K562 (cell line): ENCODE measurements at regions not wholly inside any gene's neighbourhood (a gene's known extent, or its start where the extent isn't known, plus 50 kb on each side); places are given as distances from the start of the nearest gene placed in this dataset.

Source experiments
- ATAC-seq: fragments of 200-7000 bp; cut with Tn5 transposase; 3 replicates; pipeline ENCODE4 v1.9.1; 2020; ENCODE audit warnings: moderate library complexity
- BruUV-seq: library from RNA; stranded (reverse); fragments of 400-500 nt; replicated peaks from 2 replicates; lab custom pipeline; 2021; lab: Mats Ljungman, UMichigan
- CTCF ChIA-PET: fragments of 300-600 bp; formaldehyde crosslinking; extraction: SDS; loops from one replicate; lab custom pipeline; 2021; ENCODE audit warnings: low intra/inter-chr PET ratio; lab: Yijun Ruan, JAX
- POLR2A ChIA-PET: fragments of 300-600, 350-650 bp; sonication (Branson Sonifier 250); formaldehyde crosslinking; extraction: SDS; loops from one replicate; lab custom pipeline; 2021; ENCODE audit warnings: antibody characterized with exemption, inconsistent platforms; lab: Yijun Ruan, JAX
- DNase-seq, 4 experiments: peaks; one replicate each; pipeline versions ENCODE4 v3.0.0 to v3.0.0-alpha.2; 2011 to 2018; ENCODE audit warnings: low spot score in 3 of 4, mixed read lengths in 3 of 4; ENCODE audit errors: extremely low read depth in 1 of 4
- FAIRE-seq: peaks from 2 replicates; lab custom pipeline; 2011; peaks lifted over from hg19 to GRCh38; lab: Jason Lieb, UNC
- H2AFZ ChIP-seq: 2 replicates; pipeline ENCODE4 v1.6.0; 2011; ENCODE audit warnings: low read depth, low read length, control low read depth, inconsistent platforms
- H3K27ac ChIP-seq: fragments of 200-600 bp; 3 replicates; pipeline ENCODE4 v1.8.0; 2011; ENCODE audit warnings: low read depth, mild to moderate bottlenecking, control low read depth, inconsistent platforms, low read length, moderate library complexity, mixed read lengths; ENCODE audit errors: extremely low read depth
- H3K27me3 ChIP-seq, 2 experiments: fragments of 300-600 bp in 1 of 2; 2 replicates in 1 of 2; 3 replicates in 1 of 2; pipeline versions ENCODE4 v1.6.0 to v1.8.0; 2011; ENCODE audit warnings: inconsistent platforms in 2 of 2, low read length in 2 of 2, mild to moderate bottlenecking in 1 of 2, mixed read lengths in 1 of 2, moderate library complexity in 1 of 2; ENCODE audit not compliant: control insufficient read depth in 2 of 2, insufficient read depth in 2 of 2
- H3K36me3 ChIP-seq: fragments of 300-600 bp; 3 replicates; pipeline ENCODE4 v1.8.0; 2011; ENCODE audit warnings: mild to moderate bottlenecking, low read length, inconsistent platforms; ENCODE audit not compliant: control insufficient read depth, insufficient read depth
- H3K4me1 ChIP-seq, 2 experiments: fragments of 200-600 bp in 1 of 2; replicated peaks in 1 of 2; 2 replicates in 1 of 2; 3 replicates in 1 of 2; pipeline versions ENCODE4 v1.5.1 to v1.8.0; 2011; ENCODE audit warnings: inconsistent platforms in 2 of 2, low read length in 2 of 2, mild to moderate bottlenecking in 1 of 2, mixed read lengths in 1 of 2, moderate library complexity in 1 of 2; ENCODE audit not compliant: control insufficient read depth in 2 of 2, insufficient read depth in 2 of 2
- H3K4me2 ChIP-seq: 2 replicates; pipeline ENCODE4 v1.6.1; 2011; ENCODE audit warnings: low read length, control low read depth, inconsistent platforms, mixed read lengths; ENCODE audit not compliant: insufficient read depth
- H3K4me3 ChIP-seq: fragments of 200-600 bp; sonication (generic), shearing (Covaris generic); 2 replicates; pipeline ENCODE4 v1.5.1; 2016; ENCODE audit warnings: control low read depth, inconsistent platforms
- H3K79me2 ChIP-seq: fragments of 200-600 bp; 3 replicates; pipeline ENCODE4 v1.8.0; 2011; ENCODE audit warnings: low read length, inconsistent platforms; ENCODE audit not compliant: control insufficient read depth, insufficient read depth
- H3K9ac ChIP-seq, 2 experiments: 2 replicates each; pipeline versions ENCODE4 v1.6.0 to v1.6.1; 2011; ENCODE audit warnings: low read depth in 2 of 2, low read length in 2 of 2, control low read depth in 1 of 2, inconsistent platforms in 1 of 2, mild to moderate bottlenecking in 1 of 2, mixed read lengths in 1 of 2; ENCODE audit not compliant: insufficient read depth in 1 of 2
- H3K9me1 ChIP-seq: one replicate; pipeline ENCODE4 v1.6.0; 2011; ENCODE audit warnings: inconsistent platforms, mild to moderate bottlenecking, low read length, moderate library complexity; ENCODE audit not compliant: control insufficient read depth, insufficient read depth
- H3K9me3 ChIP-seq: replicated peaks from 2 replicates; pipeline ENCODE4 v1.5.1; 2011; ENCODE audit warnings: low read depth, low read length, inconsistent platforms; ENCODE audit not compliant: control insufficient read depth, insufficient read depth
- H4K20me1 ChIP-seq: replicated peaks from 2 replicates; pipeline ENCODE4 v1.6.1; 2011; ENCODE audit warnings: low read length, inconsistent platforms, mixed read lengths; ENCODE audit not compliant: control insufficient read depth, insufficient read depth
- HCFC1 ChIP-seq: IDR thresholded peaks from 2 replicates; pipeline ENCODE4 v1.6.1; 2012; ENCODE audit warnings: low read depth, low read length, improper control_type of control experiment
- MAFF ChIP-seq: IDR thresholded peaks from 2 replicates; pipeline ENCODE4 v1.6.1; 2012; ENCODE audit warnings: low read length, improper control_type of control experiment
- MAFG ChIP-seq: fragments of 450-650 bp; conservative IDR thresholded peaks from 2 replicates; pipeline ENCODE4 v1.6.1; 2016; ENCODE audit warnings: missing genetic modification characterization, missing compliant biosample characterization
- MAFK ChIP-seq: IDR thresholded peaks from 2 replicates; pipeline ENCODE4 v1.6.1; 2011; ENCODE audit warnings: low read length, improper control_type of control experiment
- SNAPC5 ChIP-seq: fragments of 250-450 bp; sonication (Bioruptor Pico); IDR thresholded peaks from 2 replicates; pipeline ENCODE4 v1.8.0; 2021; ENCODE audit warnings: moderate library complexity, mild to moderate bottlenecking, inconsistent platforms
- SP1 ChIP-seq: sonication (generic); formaldehyde crosslinking; IDR thresholded peaks from 2 replicates; pipeline ENCODE4 v1.8.1; 2022; ENCODE audit warnings: mild to moderate bottlenecking, missing genetic modification reagents
- ZKSCAN1 ChIP-seq: fragments of 150-350 bp; IDR thresholded peaks from 2 replicates; pipeline ENCODE4 v1.6.1; 2016; ENCODE audit warnings: low read depth, low read length
- ZNF316 ChIP-seq: fragments of 450-650 bp; IDR thresholded peaks from 2 replicates; pipeline ENCODE4 v1.6.1; 2016
- ZNF408 ChIP-seq: fragments of 250-450 bp; sonication (Bioruptor Pico); IDR thresholded peaks from 2 replicates; pipeline ENCODE4 v1.4.0; 2020; ENCODE audit warnings: low read depth, mild to moderate bottlenecking, moderate library complexity
- ZNF668 ChIP-seq: fragments of 250-450 bp; sonication (Bioruptor Pico); IDR thresholded peaks from 2 replicates; pipeline ENCODE4 v1.8.0; 2022; ENCODE audit warnings: mild to moderate bottlenecking, inconsistent platforms
- WGBS: fragments of 100-300 bp; shearing (Covaris generic); methylation state at CpG from one replicate; pipeline ENCODE4 v1.1.6; 2016; ENCODE audit warnings: low coverage, mixed read lengths; ENCODE audit not compliant: insufficient coverage; ENCODE audit errors: missing lambda C conversion rate; 5-methylcytosine and 5-hydroxymethylcytosine counted together
- in situ Hi-C: fragments of 300-500 bp; cut with MboI; formaldehyde crosslinking; loops from 4 replicates; pipeline ENCODE4 v1.15.0; 2018; ENCODE audit warnings: inconsistent platforms, mixed read lengths
- intact Hi-C: fragments of 100-400 bp; cut with micrococcal nuclease; formaldehyde crosslinking; loops from 2 replicates; pipeline ENCODE4 v1.14.2; 2022

GRCh38 chr18:27667064-27667463 lies 482.0 kb upstream of the CHST9 start:
- ATAC-seq (no peak), FAIRE-seq (no peak), DNase-seq (no peak)
- 0% methylated on average over 6 of the region's 6 CpGs for WGBS
- Histone ChIP-seq H3K4me3 (no peak overlapping the region), H3K36me3 (no peaks in the 10 kb centered on the region), H3K4me1 (no peaks in the 10 kb centered on the region), H3K27me3 (no peaks in the 10 kb centered on the region), H4K20me1 (no peaks in the 10 kb centered on the region), H3K27ac (no peak overlapping the region), H2AFZ (no peak overlapping the region), H3K9ac (no peak overlapping the region), H3K4me2 (no peak overlapping the region), H3K79me2 (no peaks in the 10 kb centered on the region), H3K9me1 (no peaks in the 10 kb centered on the region), H3K9me3 (no peaks in the 10 kb centered on the region)
- in situ Hi-C loops (no loop called here), intact Hi-C loops (no loop called here)
- TF ChIP-seq ZNF316 = peak; percentile 36; the same call in 1 of the 2 replicates
- peak; percentile 42 for TF ChIP-seq MAFG (tag)
- TF ChIP-seq HCFC1 = no peak
- TF ChIP-seq ZKSCAN1 = no peak
- TF ChIP-seq MAFF = peak; percentile 75
- TF ChIP-seq ZNF668 = no peak
- TF ChIP-seq SNAPC5 = no peak
- peak; percentile 82 for TF ChIP-seq MAFK
- TF ChIP-seq ZNF408 (CRISPR knock-in tag) = no peak
- no peak for TF ChIP-seq SP1
- POLR2A ChIA-PET = no interaction called here
- no TSS peak for BruUV-seq
- CTCF ChIA-PET = no interaction called here
